GM21526 (cell line): ENCODE measurements at regions not wholly inside any gene's neighbourhood (a gene's known extent, or its start where the extent isn't known, plus 50 kb on each side); places are given as distances from the start of the nearest gene placed in this dataset.

Experiments used
- ATAC-seq: cut with Tn5 transposase; IDR thresholded peaks from one replicate; pipeline ENCODE4 v1.9.1; 2021; ENCODE audit warnings: moderate library complexity; ENCODE audit not compliant: unreplicated experiment, low FRiP score

- ATAC-seq, result no peak
Measured at GRCh38 chr18:42184685-42185477, 229.8 kb downstream of the PIK3C3 start.

GRCh38 chr18:42185486-42185885 is 230.5 kb downstream of the PIK3C3 start:
- ATAC-seq, result no peak

- peak; percentile 47 for ATAC-seq
Measured at GRCh38 chr18:42187611-42188380, 232.8 kb downstream of the PIK3C3 start.

GRCh38 chr18:42190643-42191042 is 235.6 kb downstream of the PIK3C3 start:
- ATAC-seq, result no peak

GRCh38 chr18:42192251-42193248 is 237.5 kb downstream of the PIK3C3 start:
- no peak for ATAC-seq

GRCh38 chr18:42196651-42197050 is 241.6 kb downstream of the PIK3C3 start:
- ATAC-seq, result no peak

- ATAC-seq, result no peak
Measured at GRCh38 chr18:42201137-42201536, 246.1 kb downstream of the PIK3C3 start.

GRCh38 chr18:42211201-42211600 is 256.2 kb downstream of the PIK3C3 start:
- no peak for ATAC-seq

GRCh38 chr18:42222557-42222956 is 267.5 kb downstream of the PIK3C3 start:
- ATAC-seq, result no peak

- ATAC-seq, result no peak
Measured at GRCh38 chr18:42228581-42228980, 273.5 kb downstream of the PIK3C3 start.

- peak; percentile 89 for ATAC-seq
Measured at GRCh38 chr18:42229211-42230210, 274.5 kb downstream of the PIK3C3 start.

GRCh38 chr18:42230636-42231035 is 275.6 kb downstream of the PIK3C3 start:
- ATAC-seq, result no peak

GRCh38 chr18:42231284-42231683 is 276.2 kb downstream of the PIK3C3 start:
- ATAC-seq, result no peak

- no peak for ATAC-seq
Measured at GRCh38 chr18:42231796-42232195, 276.8 kb downstream of the PIK3C3 start.

- no peak for ATAC-seq
Measured at GRCh38 chr18:42233908-42234307, 278.9 kb downstream of the PIK3C3 start.

GRCh38 chr18:42242758-42243157 is 287.7 kb downstream of the PIK3C3 start:
- no peak for ATAC-seq

- no peak for ATAC-seq
Measured at GRCh38 chr18:42245137-42245536, 290.1 kb downstream of the PIK3C3 start.

GRCh38 chr18:42255908-42256765 is 301.1 kb downstream of the PIK3C3 start:
- ATAC-seq, result no peak
